Right renal pelvis (tissue), 4 donors: ENCODE measurements at regions not wholly inside any gene's neighbourhood (a gene's known extent, or its start where the extent isn't known, plus 50 kb on each side); places are given as distances from the start of the nearest gene placed in this dataset.

Experiments
- DNase-seq, 4 donors: peaks; one replicate each; pipeline ENCODE4 v3.0.0-alpha.2; 2013; ENCODE audit warnings: low read depth in 4 of 4, low spot score in 3 of 4, missing footprints in 1 of 4

GRCh38 chr13:22454586-22454985, 726.2 kb upstream of the SGCG start:
- DNase-seq = no peak

DNA sequence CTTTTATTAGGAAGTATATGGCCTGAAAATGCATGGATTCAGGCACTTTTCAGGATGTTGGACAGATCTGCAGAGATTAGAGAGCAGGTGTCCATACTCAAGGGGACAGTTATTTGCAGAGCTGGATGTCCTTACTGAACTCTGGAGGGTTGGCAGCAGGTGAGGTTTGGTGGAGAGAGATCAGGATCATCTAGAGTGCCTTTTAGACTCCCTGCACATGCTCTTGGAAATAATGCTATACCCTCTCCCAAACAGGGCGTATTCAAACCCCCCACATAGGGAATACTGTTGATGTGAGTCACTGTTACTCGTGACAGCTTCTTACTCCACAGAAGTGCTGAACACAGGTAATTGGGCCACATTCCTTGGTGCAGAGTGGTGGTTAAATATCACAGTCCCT, 725.7 kb upstream of the SGCG start:
- DNase-seq = no peak

- DNase-seq = no peak
Measured at GRCh38 chr13:22461854-22462490, 718.8 kb upstream of the SGCG start.

- DNase-seq = no peak
Measured at GRCh38 chr13:22463089-22463488, 717.7 kb upstream of the SGCG start.

DNA sequence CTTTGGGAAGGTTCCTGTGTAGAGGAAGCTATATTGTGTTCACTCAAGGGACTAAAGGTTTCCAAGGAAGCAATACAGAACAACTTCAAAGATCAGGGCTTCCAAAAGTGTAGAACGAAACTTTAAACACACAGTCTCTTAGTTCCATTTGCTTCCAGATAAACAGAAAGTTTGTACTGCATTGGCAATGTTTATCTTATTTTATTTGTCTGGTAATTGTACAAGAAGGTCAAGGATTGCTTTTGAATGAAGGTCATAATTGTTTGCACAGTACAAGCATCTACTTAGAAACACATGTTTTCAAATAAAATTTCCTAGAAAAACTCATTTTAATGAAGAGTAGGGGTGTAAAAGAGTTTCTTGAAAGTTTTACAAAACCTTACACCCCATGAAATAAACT, 712.7 kb upstream of the SGCG start:
- no peak for DNase-seq

DNA sequence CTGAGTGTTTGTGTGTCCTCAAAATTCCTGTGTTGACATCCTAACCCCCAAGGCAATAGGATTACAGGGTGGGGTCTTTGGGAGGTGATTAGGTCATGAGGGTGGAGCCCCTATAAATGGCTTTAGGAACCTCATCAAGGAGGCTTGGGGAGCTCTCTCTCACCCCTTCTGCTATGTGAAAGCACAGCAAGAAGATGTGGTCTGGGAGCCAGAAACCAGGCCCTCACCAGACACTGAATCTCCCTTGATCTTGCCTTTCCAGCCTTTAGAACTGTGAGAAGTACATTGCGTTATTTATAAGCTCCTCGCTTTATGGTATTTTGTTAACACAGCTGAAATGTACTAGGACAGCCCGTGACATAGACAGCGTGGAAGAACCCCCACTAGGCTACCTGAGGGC, 712.0 kb upstream of the SGCG start:
- DNase-seq = no peak

GRCh38 chr13:22469452-22469851, 711.3 kb upstream of the SGCG start:
- DNase-seq = no peak

DNA sequence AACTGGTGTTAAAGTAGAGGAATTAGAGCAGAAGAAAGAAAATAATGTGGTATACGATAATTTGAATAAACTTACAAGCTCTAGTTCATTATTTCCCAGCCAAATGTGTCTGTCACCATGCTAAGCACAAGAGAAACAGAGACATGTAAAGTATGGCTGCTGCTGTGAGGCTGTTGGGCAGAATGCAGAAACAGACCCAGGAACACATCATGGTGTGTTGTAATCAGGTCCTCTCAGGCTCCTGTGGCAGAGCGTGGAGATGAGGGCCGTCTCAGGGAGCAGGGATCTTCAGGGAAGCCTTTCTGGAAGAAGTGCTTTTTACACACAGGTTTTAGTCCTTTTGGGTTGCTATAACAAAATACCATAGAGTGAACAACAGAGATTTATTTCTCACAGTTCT, 710.7 kb upstream of the SGCG start:
- no peak for DNase-seq

DNA sequence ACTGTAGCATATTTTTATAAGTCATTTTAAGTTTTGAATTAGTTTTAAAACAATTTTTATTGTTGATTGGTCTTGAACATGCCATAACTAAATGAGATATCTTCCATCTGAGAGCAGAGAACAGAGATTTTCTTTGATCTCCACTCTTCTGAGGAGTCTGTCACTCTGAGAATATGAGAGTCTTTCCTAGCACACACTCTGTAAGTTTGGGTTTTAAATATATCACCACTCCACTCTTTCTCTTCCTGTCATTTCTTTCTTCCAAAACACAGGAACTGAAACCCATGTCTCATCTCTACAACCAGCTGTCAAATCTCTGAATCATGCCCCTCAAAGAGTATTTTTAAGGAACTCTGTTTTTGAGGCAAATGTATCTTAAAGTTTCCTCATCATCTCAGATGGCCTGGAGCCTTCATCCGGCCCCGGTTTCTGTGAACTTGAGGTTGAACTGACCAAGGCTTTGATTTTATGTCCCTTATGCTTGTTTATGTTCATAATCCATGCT, 698.2 kb upstream of the SGCG start:
- no peak for DNase-seq

DNA sequence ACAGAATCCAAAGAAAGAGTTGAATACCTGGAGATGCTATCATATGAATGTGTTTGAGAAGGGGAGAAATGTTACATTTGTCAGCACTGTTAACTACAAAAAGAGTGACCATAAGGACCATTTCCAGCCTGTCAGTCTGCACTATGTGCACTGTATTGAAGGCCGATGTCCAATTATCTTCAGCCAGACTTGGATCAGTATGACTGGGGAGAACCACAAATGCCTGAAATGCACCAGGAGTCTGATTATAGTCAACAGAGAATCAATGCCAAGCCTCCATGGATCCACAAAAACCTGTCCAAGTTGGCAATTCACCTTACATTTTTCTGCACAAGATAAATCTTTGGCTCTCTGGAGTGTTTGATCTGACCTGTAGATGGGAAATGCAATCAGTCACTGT, 697.5 kb upstream of the SGCG start:
- DNase-seq = no peak

GRCh38 chr13:22486490-22486889, 694.3 kb upstream of the SGCG start:
- no peak for DNase-seq

GRCh38 chr13:22487932-22488331, 692.8 kb upstream of the SGCG start:
- DNase-seq = no peak

DNA sequence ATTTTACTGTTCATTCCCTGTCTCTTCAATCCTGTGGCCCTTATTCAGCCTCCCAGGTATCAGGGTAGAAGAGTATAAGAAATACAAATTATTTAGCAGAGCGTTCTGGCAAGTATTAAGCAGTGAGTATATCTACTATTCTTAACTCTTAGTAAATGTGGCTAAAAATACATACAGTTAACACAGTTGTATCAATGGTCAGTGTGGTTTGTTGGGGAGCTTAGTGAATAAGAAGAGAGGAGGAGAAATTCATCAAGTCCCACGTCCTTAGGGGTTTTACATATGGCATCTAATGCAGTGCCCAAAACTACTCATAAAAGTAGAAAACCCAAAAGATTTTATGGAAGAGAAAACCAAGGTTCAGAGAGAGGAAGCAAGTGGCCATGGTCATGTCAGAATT, 691.0 kb upstream of the SGCG start:
- DNase-seq = no peak

DNA sequence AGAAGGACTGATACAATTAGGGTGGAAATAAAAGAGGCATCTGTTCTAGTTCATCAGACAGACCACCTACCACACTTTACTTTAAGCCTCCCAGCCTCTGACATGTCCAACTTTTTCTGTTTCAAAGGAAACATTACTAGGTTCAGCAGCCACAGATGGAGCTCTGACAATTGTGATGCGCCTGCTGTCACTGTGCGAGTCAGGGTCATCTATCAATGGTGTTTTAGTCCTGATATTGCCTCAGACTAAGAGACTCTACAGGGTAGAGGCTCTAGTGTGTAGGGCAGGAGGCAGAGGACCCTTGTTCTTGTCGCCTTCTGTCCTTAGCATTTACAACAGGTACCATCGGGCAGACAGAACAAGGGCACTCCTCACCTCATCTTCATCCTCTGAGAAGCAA, 685.0 kb upstream of the SGCG start:
- DNase-seq = no peak

GRCh38 chr13:22496803-22497508, 683.8 kb upstream of the SGCG start:
- no peak for DNase-seq

- peak in 2 of 4 donors; percentile 22 to 29 for DNase-seq
Measured at GRCh38 chr13:22497991-22498780, 682.6 kb upstream of the SGCG start.

DNA sequence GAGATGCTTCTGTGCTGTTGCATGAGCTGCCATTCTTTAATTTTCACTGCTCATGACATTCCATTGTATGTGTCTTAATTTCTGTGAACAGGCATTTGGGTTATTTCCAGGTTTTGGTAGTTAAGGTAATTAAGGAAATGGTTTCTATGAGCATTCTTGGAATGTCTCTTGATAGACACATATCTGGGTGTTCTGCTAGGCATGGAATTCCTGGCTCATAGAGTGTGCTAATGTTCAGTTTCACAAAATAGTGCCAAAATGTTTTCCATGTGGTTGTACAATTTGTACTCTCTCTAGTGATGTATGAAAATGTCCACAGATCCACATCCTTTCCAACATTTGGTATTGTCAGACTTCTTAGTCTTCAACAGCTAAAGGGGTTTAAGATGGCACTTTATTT, 680.9 kb upstream of the SGCG start:
- DNase-seq = no peak

- DNase-seq = no peak
Measured at GRCh38 chr13:22505489-22505888, 675.3 kb upstream of the SGCG start.

- DNase-seq = no peak
Measured at GRCh38 chr13:22506096-22506691, 674.6 kb upstream of the SGCG start.

DNA sequence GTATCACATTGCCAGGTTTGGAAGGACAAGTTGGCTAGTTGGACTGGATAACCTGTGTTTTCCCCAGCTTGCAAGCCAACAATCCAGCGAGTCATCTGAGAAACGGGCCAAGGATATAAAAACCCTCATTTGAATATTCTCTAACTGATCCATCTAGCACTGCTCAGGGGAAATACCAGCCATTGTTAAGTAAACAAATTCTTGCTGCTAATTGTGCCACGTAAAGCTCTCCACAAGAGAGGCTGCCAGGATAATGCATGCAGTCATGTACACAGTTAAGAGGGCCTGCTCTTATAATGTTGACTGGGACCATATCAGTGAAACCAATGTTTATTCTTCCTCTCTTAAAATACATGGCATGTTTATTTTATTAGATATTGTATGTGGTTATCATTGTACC, 663.2 kb upstream of the SGCG start:
- no peak for DNase-seq

GRCh38 chr13:22536851-22537250, 643.9 kb upstream of the SGCG start:
- no peak for DNase-seq
